Coronary artery (tissue), 2 donors: ENCODE measurements at regions not wholly inside any gene's neighbourhood (a gene's known extent, or its start where the extent isn't known, plus 50 kb on each side); places are given as distances from the start of the nearest gene placed in this dataset.

Experiments used
- DNase-seq: peaks from one replicate; pipeline ENCODE4 v3.0.0-alpha.2; 2017; ENCODE audit warnings: low spot score
- H3K27ac ChIP-seq, 2 donors: fragments of 200-600 bp; sonication (generic); one replicate each; pipeline ENCODE4 v1.5.1; 2016 to 2019
- H3K4me3 ChIP-seq: fragments of 200-600 bp; sonication (generic); 2 replicates; pipeline ENCODE4 v1.5.1; 2016; ENCODE audit warnings: mild to moderate bottlenecking, moderate library complexity
- TF ChIP-seq, protein P1 (sequence below): fragments of 200-600 bp; sonication (generic); IDR thresholded peaks from one replicate; pipeline ENCODE4 v1.5.1; 2019; ENCODE audit warnings: antibody characterized with exemption

DNA sequence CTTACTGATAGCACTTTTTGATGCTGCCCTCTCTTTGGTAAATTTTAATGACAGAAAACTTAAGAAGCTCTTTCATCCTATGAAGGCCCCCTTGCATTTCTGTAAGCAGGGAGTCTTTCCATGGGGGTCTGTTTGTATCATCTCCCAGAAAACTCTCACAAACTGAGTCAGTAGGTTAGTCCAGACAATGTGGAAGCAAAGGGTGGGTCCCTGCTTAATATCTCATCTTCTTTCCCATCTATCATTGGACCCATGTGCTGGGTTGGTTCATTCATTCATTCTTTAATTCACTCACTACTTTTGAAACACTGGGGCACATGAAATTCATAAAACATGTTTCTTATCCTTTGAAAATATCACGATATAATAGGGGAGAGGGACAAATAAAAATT is 164.3 kb downstream of the NTMT2 start:
- TF ChIP-seq, protein P1, sequence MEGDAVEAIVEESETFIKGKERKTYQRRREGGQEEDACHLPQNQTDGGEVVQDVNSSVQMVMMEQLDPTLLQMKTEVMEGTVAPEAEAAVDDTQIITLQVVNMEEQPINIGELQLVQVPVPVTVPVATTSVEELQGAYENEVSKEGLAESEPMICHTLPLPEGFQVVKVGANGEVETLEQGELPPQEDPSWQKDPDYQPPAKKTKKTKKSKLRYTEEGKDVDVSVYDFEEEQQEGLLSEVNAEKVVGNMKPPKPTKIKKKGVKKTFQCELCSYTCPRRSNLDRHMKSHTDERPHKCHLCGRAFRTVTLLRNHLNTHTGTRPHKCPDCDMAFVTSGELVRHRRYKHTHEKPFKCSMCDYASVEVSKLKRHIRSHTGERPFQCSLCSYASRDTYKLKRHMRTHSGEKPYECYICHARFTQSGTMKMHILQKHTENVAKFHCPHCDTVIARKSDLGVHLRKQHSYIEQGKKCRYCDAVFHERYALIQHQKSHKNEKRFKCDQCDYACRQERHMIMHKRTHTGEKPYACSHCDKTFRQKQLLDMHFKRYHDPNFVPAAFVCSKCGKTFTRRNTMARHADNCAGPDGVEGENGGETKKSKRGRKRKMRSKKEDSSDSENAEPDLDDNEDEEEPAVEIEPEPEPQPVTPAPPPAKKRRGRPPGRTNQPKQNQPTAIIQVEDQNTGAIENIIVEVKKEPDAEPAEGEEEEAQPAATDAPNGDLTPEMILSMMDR = no peak
- H3K4me3 ChIP-seq = no peak overlapping the region
- DNase-seq = no peak
- H3K27ac ChIP-seq = peak overlapping the region in 1 of 2 donors; percentile 54

DNA sequence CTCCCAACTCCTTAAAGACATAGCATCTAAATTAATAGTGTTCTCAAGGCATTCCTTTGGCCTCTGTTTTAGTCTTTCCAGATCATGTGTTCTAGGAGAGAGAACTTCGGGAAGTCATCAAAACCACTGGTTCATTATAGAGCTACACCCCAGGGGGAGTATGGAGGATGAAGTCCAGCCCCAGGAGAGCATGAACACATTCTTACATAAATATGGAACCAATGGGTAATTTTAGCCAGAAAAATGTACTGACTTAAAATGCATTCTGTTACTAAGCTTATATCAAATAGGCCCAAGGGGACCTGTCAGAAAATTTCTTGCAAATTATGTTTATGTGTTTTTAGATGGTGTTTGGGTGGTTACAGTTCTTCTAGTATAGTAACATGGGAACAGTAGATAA is 165.2 kb downstream of the NTMT2 start:
- Histone ChIP-seq H3K27ac (peak overlapping the region in 1 of 2 donors; percentile 54), H3K4me3 (no peak overlapping the region)
- TF ChIP-seq, protein P1 = no peak
- DNase-seq = no peak

DNA sequence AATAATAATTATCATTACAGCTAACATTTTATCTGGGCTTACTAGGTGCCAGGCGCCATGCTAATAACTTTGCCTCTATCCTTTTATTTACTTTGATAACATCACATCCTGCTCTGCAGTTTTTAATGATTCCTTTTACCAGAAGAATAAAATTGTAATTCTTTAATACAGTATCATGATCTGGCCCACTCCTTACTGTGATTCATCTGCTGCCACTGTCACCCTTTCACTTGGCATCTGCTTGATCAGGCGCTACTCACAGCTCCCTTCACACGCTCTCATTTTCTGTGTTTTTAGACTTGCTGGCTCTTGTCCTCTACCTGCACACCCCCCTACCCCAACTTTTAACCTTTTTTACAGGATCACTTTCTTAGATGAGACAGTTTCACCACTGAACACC is 167.5 kb downstream of the NTMT2 start:
- H3K27ac ChIP-seq = no peak overlapping the region
- no peak overlapping the region for H3K4me3 ChIP-seq
- DNase-seq = no peak
- TF ChIP-seq, protein P1 = no peak

DNA sequence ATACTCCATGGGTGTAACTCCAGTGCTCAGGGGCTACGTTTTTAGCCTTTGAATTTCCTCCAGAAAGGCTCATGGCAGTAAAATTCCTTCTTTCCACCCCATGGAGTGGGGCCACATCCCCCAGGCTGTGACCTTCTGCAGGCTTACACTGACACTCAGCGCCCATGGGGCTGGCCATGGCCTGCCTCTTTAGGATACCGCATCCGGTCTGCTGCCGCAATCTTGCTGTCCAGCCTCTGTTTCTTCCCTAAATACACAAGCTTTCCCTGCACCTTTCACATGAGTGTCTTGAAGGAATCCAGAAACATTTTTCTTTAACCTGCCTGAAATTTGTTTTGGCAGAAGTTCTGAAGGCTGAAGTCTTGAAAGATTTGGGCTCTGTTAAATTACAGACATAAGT is 170.5 kb downstream of the NTMT2 start:
- TF ChIP-seq, protein P1 = no peak
- Histone ChIP-seq H3K27ac (no peak overlapping the region), H3K4me3 (no peak overlapping the region)
- DNase-seq = no peak

DNA sequence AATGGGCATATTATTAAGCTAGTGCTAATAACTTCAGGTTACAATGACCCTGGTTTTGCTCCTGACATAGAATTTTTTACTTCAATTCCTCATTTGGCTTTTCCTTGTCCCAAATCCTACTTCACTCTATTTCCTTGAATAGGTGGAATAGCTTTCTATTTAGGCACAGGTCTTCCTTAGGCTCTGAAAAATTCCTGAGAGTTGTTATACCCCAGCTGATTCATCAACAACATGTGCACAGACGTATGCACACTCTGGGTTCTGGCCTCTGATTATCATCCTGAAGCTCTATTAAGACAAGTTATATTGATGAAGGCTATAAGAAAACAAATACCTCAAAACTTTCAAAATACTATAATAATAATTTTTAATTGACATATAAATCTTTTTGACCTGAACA is 172.4 kb downstream of the NTMT2 start:
- Histone ChIP-seq H3K4me3 (no peak overlapping the region), H3K27ac (no peak overlapping the region)
- no peak for DNase-seq
- TF ChIP-seq, protein P1 = no peak

DNA sequence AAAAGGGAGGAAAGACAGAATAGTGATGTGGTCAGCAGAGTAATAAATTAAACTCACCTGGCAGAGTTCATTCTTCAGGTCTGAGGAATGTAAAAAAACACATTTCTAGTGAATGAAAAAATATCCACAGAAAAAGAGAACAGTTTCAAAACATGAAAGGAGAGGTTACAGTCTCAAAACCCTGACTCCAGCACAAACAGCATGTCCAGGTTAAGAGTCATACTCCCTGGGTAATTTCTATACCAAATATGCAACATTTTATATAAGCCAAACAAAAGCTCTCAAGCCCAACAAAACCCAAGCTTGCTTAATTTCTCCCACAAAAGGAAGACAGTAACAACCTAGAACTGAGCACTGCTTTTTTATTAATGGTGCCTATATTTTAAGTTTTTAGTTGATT is 173.0 kb downstream of the NTMT2 start:
- DNase-seq = no peak
- Histone ChIP-seq H3K27ac (no peak overlapping the region), H3K4me3 (no peak overlapping the region)
- TF ChIP-seq, protein P1 = no peak

DNA sequence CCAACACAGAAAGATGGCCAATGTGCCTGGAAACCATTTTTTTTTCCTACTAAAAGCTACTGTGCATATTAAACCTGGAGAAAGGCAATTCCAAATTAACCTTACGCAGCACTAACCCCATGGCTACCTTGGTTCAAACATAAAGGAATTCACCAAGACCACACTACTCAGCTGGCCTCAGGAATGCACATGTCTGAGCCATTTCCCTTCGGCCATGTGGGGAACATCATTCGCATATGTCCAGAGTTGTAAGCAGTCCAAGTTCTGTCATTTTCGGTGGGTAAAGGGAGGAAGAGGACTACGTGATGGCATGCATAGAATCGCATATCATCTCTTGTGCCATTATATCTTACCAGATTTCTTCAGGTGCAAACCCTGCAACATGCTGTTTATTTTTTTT is 175.4 kb downstream of the NTMT2 start:
- H3K27ac ChIP-seq = no peak overlapping the region
- TF ChIP-seq, protein P1 = no peak
- no peak for DNase-seq
- no peak overlapping the region for H3K4me3 ChIP-seq
